ENCODE measurements at regions not wholly inside any gene's neighbourhood (a gene's known extent, or its start where the extent isn't known, plus 50 kb on each side); places are given as distances from the start of the nearest gene placed in this dataset.

DNA sequence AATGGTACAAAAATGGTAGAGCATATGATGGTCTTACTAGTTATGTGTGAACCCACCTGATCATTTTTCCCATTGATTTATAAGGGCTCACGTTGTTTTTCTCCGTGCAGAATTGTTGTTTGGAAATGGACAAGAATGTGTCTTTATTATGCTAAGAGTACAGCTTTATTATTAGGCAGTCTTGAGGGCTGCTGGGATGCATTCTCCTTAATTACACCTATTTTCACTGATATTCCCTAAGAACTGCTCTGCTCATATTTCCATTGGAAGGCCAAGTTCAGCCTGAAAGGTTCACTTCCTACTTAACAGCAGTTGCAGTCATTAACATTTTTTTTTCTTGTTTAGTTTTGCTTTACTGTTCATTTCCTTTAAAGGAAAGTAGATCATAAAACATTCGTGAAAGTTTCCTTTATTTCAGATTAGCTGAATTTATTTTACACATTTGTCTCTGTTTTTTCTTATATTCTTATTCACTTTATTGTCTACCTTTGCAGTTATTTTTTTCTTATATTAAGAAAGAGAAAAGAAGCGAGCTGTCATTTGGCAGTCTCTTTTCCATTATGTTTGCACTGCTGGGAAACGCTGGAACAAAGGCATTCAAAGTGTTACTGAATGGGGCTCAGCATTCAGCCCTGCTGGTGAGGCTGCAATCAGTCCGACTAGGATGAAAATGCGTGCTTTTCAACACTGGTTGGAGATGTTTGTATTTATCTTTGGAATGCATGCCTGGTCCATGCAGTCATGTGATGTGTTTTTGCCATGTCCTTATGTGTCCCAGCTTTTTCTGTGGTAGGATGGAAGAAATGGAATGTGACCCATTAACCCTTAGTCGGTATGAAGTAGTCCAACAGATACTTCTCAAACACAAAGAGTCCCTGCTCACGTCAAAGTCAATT is 602.7 kb upstream of the ZNF608 start:
- DNase-seq = no peak

DNA sequence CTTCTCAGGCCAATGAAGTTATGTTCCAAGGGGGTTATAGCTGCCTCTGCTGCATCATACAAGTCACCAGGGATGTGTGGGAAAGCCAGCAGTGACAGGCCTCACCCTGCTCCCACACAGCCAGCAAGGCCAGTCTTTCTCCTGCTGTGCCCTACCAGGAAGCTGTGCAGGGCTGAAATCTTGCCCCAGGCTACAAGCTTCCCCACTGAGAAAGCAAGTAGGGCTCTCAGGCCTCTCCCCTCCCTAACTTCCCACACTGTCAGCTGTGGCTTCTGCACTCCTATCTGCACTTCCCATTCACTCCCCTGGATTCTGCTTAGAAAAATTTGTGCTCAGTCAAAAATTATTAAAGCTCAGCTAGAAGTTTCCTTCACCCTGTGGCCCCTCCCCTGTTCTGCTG is 611.2 kb upstream of the ZNF608 start:
- DNase-seq = no peak

DNA sequence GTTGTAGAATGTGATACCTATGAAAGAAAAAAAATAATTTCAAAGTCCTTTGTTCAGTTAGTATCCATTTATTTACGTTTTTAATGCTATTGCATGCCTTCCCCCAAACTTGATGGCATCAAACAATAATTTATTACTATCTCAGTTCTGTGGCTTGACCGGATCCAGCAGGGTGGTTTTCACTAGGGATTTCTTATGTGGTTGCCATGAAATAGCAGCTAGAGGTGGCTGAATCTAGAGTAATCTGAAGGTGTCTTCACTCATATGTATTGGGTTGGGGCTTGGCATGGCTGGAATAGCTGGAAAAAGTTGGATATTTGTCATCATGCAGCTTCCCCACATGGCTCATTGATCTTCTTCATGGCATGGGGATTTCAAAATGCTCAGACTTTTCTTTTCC is 619.3 kb upstream of the ZNF608 start:
- no peak for DNase-seq

DNA sequence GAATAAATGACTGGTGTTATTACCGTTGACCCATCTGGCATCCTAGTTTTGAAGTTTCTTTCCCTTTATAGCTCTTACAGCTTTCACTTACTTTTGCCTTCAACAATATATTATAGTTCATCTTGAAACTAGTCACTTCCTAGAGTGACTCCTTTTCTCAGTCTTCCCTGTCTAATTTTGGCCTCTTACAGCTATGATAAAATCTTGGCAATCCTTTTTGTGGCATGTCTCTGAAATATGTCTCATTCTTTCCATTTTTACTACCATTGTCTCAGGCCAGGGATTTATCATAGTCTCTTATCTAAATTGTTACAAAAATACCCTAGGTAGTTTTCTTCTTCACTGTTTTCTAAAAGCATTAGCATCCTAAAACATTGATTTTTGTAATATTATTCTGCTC is 621.3 kb upstream of the ZNF608 start:
- DNase-seq = no peak

DNA sequence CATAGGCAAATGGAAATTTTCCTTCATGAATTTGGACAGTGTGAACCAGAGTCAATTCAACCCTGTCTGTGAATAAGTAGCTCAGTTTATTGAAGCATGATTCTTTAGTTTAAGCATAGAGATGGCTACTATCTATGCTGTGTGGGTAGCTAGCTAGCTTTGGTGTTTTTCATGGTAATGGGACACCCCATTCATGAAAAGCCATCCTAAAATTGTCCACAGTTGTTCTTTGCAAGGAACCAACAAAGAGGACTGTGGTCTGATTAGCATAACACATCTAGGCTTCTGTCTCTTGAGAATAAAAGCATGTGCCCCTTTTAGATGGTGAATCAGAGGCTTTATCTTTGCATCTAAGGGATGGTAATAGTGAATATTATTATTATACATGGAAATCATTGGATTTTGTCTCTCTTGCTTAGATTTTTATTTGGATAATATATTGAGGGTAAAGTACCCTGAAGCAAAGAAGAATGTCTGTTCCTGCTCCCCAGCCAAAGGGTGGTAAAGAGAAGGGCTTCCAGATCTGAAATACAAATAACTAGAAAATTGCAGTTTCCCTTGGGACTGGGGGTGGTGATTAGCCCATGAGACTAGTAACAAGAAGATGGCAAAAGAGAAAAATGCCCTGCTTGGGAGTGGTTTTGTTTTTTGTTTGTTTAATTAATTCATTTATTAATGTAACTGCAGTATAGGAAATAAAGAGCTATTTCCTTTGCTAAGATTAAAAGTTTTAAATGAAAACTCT is 624.2 kb upstream of the ZNF608 start:
- no peak for DNase-seq

DNA sequence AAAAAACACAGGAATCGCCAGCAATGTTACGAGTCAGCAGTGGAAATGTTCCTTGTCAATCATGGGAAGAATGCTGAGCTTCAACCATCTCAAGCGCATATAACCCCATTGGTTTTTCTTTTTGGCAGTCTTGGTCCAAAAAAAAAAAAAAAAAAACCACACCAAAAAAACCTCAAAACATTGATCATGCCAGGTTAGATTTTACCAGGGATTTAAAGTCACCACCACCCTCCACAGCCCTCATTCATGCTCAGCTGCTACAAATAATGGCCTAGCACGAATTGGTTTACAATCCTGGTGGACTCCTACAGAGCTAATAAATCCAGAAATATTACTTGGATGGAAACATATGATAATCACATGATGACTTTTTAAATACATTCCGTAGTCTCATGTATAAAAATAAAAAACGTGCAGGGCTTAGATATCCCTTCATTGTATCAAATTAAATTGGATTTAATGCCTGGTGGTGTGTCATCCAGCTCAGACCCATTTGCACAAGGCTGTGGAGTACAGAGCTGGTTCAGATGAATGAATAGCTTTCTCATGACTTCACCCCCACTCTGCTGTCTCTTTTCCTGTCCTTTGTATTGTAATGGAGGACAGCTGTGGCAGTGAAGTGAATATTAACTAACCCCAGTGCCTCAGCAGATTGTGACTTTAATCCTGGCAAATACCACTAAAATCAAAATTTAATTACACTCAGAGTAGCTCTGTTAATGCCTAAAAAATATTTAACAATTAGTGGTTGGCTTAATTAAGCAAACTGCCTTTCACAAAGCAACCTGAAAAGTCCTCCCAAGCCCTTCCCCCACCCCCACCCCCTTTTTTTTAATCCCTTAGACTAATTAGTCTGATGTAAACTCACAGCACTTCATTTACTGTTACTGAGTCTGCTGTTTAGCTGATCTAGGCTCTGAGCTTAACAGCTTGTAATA is 626.5 kb upstream of the ZNF608 start:
- no peak for DNase-seq

DNA sequence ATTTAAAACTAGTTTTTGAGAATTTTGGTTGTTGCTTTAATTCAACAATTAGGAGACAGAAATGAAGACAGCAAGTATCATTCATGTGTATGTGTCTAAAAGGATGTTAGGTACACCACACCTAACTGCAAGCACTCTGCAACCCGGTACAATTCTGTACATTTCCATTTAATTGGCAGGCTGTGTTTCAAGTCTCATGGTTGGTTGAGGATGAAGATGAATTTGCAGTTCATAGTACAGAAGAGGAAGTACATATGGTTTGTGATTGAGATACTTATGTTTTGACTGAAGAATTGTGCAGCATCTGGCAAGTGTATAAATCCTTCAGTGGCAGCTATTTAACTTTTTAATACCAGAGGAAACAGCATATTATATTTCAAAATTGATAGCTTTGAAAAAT is 628.7 kb upstream of the ZNF608 start:
- DNase-seq = no peak

DNA sequence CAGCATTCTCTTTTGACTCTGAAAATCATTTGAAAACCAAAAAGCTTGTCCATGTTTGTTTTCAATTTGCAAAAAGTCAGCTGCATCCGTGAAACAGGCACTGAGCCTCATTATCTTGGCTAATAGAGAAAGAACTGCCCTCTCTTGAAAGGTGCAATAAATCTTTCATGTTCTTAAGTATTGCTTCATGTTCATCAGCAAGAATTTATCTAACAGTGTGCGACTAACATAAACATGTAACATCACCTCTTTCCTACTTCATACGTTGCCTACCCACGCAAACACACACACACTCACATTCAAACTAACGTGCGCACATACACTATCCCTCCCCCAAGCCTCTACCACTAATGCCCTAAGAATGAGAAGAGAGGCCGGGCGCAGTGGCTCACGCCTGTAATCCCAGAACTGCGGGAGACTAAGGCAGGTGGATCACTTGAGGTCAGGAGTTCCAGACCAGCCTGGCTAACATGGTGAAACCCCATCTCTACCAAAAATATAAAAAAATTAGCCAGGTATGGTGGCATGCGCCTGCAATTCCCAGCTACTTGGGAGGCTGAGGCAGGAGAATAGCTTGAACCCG is 629.7 kb upstream of the ZNF608 start:
- DNase-seq = no peak

DNA sequence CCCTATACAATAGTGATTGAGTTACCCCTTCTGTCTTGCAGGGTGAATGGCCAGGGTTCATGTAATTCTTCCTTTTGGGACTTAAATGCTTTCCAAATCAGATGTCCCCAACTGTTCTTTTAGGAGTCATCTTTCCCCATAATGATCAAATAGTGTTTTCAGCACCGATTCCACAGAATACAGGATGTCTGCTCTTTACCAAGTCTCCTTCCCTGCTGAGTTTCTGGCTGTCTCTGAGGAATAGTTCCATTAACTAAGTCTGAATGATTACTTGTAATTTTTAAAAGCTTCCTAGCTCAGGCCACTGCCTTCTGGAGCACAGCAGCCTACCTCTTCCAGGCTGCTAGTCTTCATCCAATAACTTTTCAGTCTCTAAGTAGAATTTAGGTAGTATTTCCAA is 630.7 kb upstream of the ZNF608 start:
- DNase-seq = no peak

DNA sequence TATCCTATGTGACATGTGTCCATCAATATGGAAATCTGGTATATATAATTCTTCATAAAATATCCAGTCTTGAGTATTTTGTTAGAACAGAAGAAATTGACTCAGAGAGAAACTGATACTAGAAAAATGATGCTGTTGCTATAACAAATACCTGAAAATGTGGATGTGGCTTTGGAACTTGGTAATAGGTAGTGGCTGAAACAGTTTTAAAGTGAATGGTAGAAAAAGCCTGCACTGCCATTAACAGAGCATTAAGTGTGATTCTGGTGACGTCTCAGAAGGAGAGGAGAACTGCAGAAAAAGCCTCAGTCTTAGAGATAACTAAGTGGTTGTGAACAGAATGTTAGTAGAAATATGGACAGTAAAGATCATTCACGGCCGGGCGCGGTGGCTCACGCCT is 634.9 kb upstream of the ZNF608 start:
- no peak for DNase-seq

DNA sequence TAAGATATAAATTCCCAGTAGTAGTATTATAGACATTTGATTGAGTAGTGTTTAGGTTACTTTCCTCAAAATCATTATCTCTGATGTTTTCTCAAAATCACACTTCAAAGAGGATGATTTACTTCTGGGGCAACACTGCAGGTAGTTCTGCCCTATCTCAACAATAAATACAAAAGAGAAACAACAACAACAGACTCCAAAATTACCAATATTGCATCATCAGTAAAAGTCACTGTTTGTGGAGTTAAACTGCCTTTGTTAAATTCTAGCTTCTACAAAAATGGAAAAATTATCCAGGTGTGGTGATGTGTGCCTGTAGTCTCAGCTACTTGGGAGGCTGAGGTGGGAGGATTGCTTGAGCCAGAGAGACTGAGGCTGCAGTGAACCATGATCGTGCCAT is 637.6 kb upstream of the ZNF608 start:
- DNase-seq = no peak

DNA sequence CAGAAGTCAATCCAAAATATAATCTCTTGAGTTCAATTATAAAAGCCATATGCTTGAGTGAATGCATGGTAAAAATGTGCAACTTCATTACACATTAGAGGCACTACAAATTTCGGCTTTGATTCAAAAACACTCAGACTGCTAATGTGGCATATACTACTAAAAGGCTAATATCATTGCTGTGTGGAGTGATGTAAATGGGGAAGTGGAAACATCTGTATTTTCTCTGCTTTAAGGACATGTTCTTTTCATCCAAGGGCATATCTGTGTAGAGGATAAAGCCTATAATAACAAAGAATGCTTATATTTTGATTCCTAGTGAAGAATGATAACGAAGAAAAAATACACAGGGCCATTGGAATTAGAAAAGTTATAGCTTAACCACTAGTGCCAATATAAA is 643.9 kb upstream of the ZNF608 start:
- DNase-seq = no peak

DNA sequence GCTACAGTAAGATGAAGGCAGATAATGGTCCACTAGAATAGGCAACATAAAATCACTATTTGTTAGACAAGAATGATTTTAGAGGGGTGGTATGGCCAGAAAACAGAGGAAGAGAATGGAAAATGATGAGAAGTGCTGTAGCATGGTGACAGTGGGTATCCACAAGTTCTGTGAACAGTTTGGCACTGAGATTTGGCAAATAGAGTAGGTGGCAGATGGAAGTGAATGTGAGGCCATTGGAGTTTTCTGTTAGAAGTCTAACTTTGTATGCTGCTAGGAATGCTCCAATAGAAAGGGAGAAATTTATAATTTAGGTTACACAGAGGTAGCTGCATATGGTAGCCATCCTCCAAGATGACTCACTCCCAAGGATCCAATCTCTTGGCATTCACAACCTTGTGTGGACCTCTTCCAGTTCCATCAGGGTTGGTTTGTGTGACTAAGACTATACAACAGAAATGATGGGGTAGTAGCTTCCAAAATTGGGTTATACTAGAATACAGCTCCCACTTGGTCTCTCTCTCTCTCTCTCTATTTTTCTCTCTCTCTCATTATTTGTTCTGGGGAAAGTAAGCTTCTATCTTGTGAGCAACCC is 646.9 kb upstream of the ZNF608 start:
- no peak for DNase-seq

DNA sequence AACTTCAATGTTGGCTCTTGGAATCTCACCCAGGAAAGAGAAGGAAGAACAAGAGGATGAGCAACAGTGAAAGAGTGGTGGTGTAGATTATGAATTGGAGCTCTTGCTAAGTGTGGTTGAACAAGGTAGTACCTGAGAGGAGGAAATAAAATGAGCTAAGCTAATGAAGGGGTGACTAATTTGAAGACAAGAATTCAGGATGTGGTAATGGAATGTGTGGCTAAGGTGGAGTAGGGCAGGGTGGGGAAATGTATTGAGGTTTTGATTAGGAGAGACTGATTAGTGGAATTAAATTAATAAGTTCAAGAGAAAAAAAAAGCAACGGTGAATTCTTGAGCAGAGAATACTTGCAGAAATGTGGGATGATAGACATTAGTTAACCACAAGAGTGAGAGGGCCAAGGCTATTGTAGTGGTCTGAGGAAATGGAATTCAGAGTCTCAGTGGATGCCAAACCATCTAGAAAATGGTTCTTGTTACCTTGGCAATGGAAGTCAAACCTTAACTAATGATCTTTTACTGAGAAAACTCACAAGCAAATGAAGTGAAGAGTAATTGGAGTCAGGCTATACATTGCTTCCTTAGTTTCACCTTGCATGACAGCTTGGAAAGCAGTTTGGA is 648.3 kb upstream of the ZNF608 start:
- DNase-seq = no peak

DNA sequence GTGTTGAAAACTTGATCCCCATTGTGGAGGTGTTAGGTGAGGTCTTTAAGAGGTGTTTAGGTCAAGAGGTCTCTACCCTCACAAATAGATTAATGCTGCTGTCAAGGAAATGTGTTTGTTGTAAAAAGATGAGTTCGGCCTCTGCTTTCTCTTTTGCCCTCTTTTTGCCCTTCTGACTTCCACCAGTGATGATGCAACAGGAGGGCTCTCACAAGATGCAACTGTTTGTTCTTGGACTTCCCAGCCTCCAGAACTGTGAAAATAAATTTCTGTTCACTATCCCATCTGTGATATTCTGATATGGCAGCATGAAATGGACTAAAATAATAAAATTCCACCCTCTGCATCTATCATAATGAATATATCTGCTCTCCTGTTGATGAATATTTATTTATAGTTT is 650.0 kb upstream of the ZNF608 start:
- DNase-seq = no peak

DNA sequence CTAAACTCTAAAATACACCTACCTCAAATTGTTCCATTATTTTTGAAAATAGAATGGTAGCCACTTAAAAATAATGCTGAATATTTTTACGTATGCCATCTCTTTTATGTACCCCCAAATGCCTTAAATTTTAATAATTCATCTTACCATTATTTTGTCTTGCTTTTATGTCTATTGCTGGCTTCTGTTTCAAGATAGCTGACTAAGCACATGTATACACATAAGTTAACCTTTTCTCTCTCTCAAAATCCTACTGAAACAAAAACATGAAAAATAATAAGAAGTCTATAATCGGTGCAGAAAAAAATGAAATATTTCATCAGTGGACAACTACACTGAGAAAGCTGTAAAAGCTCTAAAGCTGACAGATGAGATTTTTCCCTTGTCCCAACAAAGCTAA is 652.0 kb upstream of the ZNF608 start:
- no peak for DNase-seq

DNA sequence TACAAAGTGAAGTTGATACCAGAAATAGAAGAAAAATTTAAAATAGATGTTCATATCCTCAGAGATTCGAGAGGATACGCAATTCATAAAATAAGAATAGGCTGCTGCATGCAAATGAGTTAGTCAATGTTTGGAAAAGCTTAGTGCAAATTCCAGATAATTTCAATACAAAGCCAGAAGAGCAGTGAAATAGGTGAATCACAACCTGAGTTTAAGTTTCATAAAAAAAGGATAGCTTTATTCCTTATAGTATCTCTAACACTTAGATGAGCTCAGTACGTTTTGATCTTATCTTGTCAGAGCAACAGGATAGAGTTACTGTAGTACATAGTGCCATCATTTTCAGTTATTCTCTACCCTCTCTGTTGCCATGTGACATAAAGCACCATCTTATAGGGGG is 653.4 kb upstream of the ZNF608 start:
- DNase-seq = no peak

DNA sequence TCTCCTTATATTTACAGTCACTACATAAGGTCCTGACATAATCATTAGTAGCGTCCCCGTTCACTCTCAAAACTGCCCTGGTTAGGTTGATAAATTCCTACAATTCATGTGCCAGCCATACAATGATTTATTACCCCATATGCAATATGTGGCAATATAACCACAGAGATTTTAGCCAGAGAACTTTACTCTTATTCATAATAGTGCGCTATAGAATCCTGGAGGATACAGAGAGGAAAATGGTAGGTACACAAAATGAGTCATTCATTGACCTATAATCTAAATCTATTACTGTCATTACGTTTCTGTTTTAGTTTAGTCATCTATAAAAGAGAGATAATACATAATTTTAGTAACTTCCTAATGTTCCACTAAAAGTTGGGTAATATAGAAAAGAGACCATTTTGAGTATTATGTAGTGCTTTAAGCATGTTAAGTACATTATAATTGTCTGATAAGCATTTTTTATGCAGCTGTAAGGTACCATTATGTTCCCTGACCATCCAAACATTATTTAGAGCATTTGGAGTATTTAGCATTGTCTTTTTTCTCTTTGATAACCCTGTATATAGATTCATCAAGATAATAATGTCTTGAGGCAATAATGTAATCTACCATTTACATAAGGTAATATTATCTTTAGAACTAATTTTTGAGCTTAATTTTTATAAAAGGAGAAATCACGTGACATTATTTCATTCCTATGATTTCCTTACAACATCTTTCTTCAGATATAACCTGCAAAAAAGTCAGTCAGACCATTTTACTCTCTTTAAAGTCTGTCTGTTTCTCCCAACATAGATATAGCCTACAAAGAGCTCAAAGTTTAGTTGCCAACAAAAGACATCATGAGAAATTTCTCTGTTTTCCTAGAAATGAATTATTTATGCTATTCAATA is 655.5 kb upstream of the ZNF608 start:
- DNase-seq = no peak

DNA sequence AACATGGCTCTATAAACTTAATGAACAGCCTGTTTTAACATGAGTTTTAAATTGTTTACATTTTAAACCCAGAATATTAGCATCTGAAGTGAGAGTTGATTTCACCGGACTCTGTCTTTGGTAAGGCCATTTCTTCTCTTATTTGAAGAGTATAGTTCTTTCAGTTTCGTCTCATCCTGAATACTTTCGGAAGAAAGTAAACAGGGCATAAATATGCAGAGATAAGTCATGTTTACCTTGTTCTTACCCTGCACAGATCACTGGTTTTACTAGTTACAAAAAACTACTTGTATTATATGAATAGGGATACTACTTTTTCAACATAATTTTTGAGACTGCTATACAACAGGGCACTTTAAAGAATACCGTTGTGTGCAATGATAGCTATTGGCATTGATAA is 656.3 kb upstream of the ZNF608 start:
- no peak for DNase-seq

DNA sequence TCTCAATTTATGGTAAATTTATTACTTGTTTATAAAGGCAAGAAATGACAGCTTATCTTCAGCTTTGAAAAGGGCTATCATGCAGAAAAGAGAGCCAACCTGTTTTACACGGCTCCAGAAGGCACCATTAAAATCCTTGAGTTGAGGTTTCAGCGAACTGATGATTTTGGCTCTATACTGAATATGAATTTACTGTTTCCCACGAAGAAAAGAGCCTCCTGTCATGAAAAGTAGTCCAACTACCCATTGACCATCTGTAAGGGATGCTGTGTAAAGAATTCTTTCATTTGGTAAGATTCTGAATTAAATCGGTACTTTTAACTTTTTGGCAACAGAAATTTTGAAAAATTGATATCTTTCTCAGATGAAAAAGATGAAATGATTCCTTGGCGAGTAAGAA is 657.6 kb upstream of the ZNF608 start:
- no peak for DNase-seq
